ENCODE measurements at regions not wholly inside any gene's neighbourhood (a gene's known extent, or its start where the extent isn't known, plus 50 kb on each side); places are given as distances from the start of the nearest gene placed in this dataset.
"Not testable (repeated sequence)": the region's sequence is repeated elsewhere in the genome, so short reads cannot be mapped to it uniquely, and the experiment has no call there.

- BruUV-seq (replicated peaks); CTCF ChIA-PET; H3K9me2 ChIP-seq (ENCODE audit: insufficient read depth); H3K79me2 ChIP-seq (ENCODE audit: insufficient read depth, low read length); H3K4me3 ChIP-seq (replicated peaks in 1 of 2; ENCODE audit: low read depth in 1 of 2, low read length in 2 of 2); H3K9ac ChIP-seq (ENCODE audit: low read length); H3K4me1 ChIP-seq (ENCODE audit: control insufficient read depth in 1 of 2, insufficient read depth in 2 of 2, low read length in 2 of 2); H3K4me2 ChIP-seq (ENCODE audit: low read length); H3K27me3 ChIP-seq (ENCODE audit: insufficient read depth, low read length); H2AFZ ChIP-seq (ENCODE audit: low read depth, low read length, poor library complexity, severe bottlenecking); DNase-seq (ENCODE audit: low read depth, low spot score); H3K27ac ChIP-seq (ENCODE audit: low read depth, low read length); H3K9me3 ChIP-seq (ENCODE audit: control insufficient read depth in 1 of 2, insufficient read depth in 1 of 2, low read depth in 1 of 2, low read length in 2 of 2); intact Hi-C loops (cut with micrococcal nuclease); RAD21 ChIA-PET (ENCODE audit: low non-redundant PET in 1 of 2, low total read pairs in 2 of 2, uncharacterized antibody in 2 of 2, unreplicated experiment in 2 of 2); H3K36me3 ChIP-seq (ENCODE audit: control insufficient read depth in 1 of 2, insufficient read depth in 2 of 2, low read length in 2 of 2); H4K20me1 ChIP-seq (ENCODE audit: insufficient read depth); ATAC-seq; POLR2A ChIA-PET: not testable (repeated sequence)
These were observed 101.7 kb downstream of the RFPL4B start for GRCh38 chr6:112448786-112449185.

DNA sequence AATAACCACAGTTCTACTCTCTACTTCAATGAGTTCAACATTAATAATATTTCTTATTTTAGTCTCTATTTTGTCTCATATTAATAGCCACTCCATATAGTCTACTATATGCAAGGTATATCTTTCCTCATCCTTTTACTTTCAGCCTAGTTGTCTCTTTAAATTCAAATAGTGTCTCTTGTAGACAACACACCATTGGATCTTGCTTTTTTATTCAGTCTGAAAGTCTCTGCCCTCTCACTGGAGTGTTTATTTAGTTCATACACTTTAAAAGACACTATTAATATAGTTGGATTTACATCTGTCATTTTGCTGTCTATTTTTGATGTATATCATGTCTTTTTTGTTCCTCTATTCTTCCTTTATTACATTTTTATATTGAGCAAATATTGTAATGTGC is 103.5 kb downstream of the RFPL4B start:
- no TSS peak for BruUV-seq (replicated peaks)
- H3K9ac ChIP-seq (ENCODE audit: low read length) = no peak overlapping the region
- TF ChIP-seq MAX (IDR thresholded peaks at IDR 0.05) (no peak), SP1 (IDR thresholded peaks at IDR 0.05; ENCODE audit: low read depth) (no peak), ZFX (IDR thresholded peaks at IDR 0.05) (no peak), CTCF (IDR thresholded peaks at IDR 0.05 in 2 of 3, conservative IDR thresholded peaks at IDR 0.05 in 1 of 3; ENCODE audit: borderline replicate concordance in 1 of 3, insufficient read depth in 1 of 3, low read depth in 2 of 3, low read length in 2 of 3) (no peak), EZH2 (IDR thresholded peaks at IDR 0.05) (no peak), SRF (IDR thresholded peaks at IDR 0.05; ENCODE audit: low read depth) (no peak), CEBPB (IDR thresholded peaks at IDR 0.05; ENCODE audit: low read depth) (no peak), POLR2A (IDR thresholded peaks at IDR 0.05; ENCODE audit: borderline replicate concordance, extremely low read depth, insufficient read depth, insufficient read length) (no peak), YY1 (IDR thresholded peaks at IDR 0.05; ENCODE audit: extremely low read depth, insufficient replicate concordance, low read depth, low read length) (no peak), TCF7L2 (IDR thresholded peaks at IDR 0.05; ENCODE audit: borderline replicate concordance, extremely low read depth, insufficient read depth, insufficient read length) (no peak), ZBTB33 (IDR thresholded peaks at IDR 0.05; ENCODE audit: extremely low read depth, insufficient replicate concordance, low read length) (no peak), SIN3A (IDR thresholded peaks at IDR 0.05; ENCODE audit: low read depth) (no peak), JUND (IDR thresholded peaks at IDR 0.05) (no peak)
- no peaks in the 10 kb centered on the region for H3K79me2 ChIP-seq (ENCODE audit: insufficient read depth, low read length)
- H3K4me1 ChIP-seq (ENCODE audit: control insufficient read depth in 1 of 2, insufficient read depth in 2 of 2, low read length in 2 of 2) = no peaks in the 10 kb centered on the region
- no peak overlapping the region for H3K27ac ChIP-seq (ENCODE audit: low read depth, low read length)
- DNase-seq (ENCODE audit: low read depth, low spot score) (no peak), ATAC-seq (no peak)
- intact Hi-C loops (cut with micrococcal nuclease) = no loop called here
- no peak overlapping the region for H3K4me3 ChIP-seq (replicated peaks in 1 of 2; ENCODE audit: low read depth in 1 of 2, low read length in 2 of 2)
- ChIA-PET POLR2A (no interaction called here), CTCF (no interaction called here), RAD21 (ENCODE audit: low non-redundant PET in 1 of 2, low total read pairs in 2 of 2, uncharacterized antibody in 2 of 2, unreplicated experiment in 2 of 2) (no interaction called here)
- H4K20me1 ChIP-seq (ENCODE audit: insufficient read depth) = no peaks in the 10 kb centered on the region
- no peaks in the 10 kb centered on the region for H3K27me3 ChIP-seq (ENCODE audit: insufficient read depth, low read length)
- no peaks in the 10 kb centered on the region; the same call in 1 of the 2 replicates for H3K9me2 ChIP-seq (ENCODE audit: insufficient read depth)
- no peaks in the 10 kb centered on the region for H3K36me3 ChIP-seq (ENCODE audit: control insufficient read depth in 1 of 2, insufficient read depth in 2 of 2, low read length in 2 of 2)
- no peak overlapping the region for H3K4me2 ChIP-seq (ENCODE audit: low read length)
- H2AFZ ChIP-seq (ENCODE audit: low read depth, low read length, poor library complexity, severe bottlenecking) = no peak overlapping the region
- no peaks in the 10 kb centered on the region for H3K9me3 ChIP-seq (ENCODE audit: control insufficient read depth in 1 of 2, insufficient read depth in 1 of 2, low read depth in 1 of 2, low read length in 2 of 2)
